ENCODE measurements at regions not wholly inside any gene's neighbourhood (a gene's known extent, or its start where the extent isn't known, plus 50 kb on each side); places are given as distances from the start of the nearest gene placed in this dataset.
"Not testable (repeated sequence)": the region's sequence is repeated elsewhere in the genome, so short reads cannot be mapped to it uniquely, and the experiment has no call there.

- DNase-seq; intact Hi-C loops (cut with DNase I); H3K27ac ChIP-seq; H3K27me3 ChIP-seq; H3K9me3 ChIP-seq (replicated peaks in 1 of 3); H3K36me3 ChIP-seq (replicated peaks in 1 of 2); H3K4me1 ChIP-seq (replicated peaks in 1 of 2): not testable (repeated sequence)
- peak overlapping the region in 1 of 4 donors; percentile 92 for H3K4me3 ChIP-seq
- 18 to 28% (median 24%) methylated on average over 4 to 5 of the region's 5 CpGs for WGBS, 4 donors
Observed at GRCh38 chr7:32729335-32729675, 162.3 kb downstream of the KBTBD2 start.

- TF ChIP-seq POLR2A (IDR thresholded peaks at IDR 0.05) = peak in 1 of 2 donors; percentile 3
- H3K4me3 ChIP-seq = peak overlapping the region; percentile 68 to 93 (median 81)
- peak; percentile 67 to 85 (median 76) for DNase-seq
- H3K9me3 ChIP-seq (replicated peaks in 1 of 3); H3K4me1 ChIP-seq (replicated peaks in 1 of 2); H3K27me3 ChIP-seq; intact Hi-C loops (cut with DNase I); H3K36me3 ChIP-seq (replicated peaks in 1 of 2): not testable (repeated sequence)
- 0 to 1% methylated on average over 73 to 104 of the region's 111 CpGs; no CpG with 5 or more reads in 2 of the 4 donors for WGBS, 4 donors
- peak overlapping the region in 4 of 5 donors; percentile 80 to 97 (median 90) for H3K27ac ChIP-seq
Observed at GRCh38 chr7:32728412-32729334, 162.9 kb downstream of the KBTBD2 start.

- peak overlapping the region in 4 of 5 donors; percentile 80 to 97 (median 90) for H3K27ac ChIP-seq
Observed at GRCh38 chr7:32727483-32728411, 163.8 kb downstream of the KBTBD2 start.

GRCh38 chr7:32722837-32723236 lies 168.7 kb downstream of the KBTBD2 start:
- intact Hi-C loops (cut with DNase I); H3K4me1 ChIP-seq (replicated peaks in 1 of 2); H3K27ac ChIP-seq; H3K4me3 ChIP-seq; H3K27me3 ChIP-seq; DNase-seq; H3K9me3 ChIP-seq (replicated peaks in 1 of 3); H3K36me3 ChIP-seq (replicated peaks in 1 of 2): not testable (repeated sequence)
- WGBS, 4 donors = 93 to 98% (median 94%) methylated on average over 4 of the region's 4 CpGs

More at GRCh38 chr7:32727483-32728411, 163.8 kb downstream of the KBTBD2 start:
- H3K4me1 ChIP-seq (replicated peaks in 1 of 2); H3K9me3 ChIP-seq (replicated peaks in 1 of 3); intact Hi-C loops (cut with DNase I); H3K27me3 ChIP-seq; H3K36me3 ChIP-seq (replicated peaks in 1 of 2): not testable (repeated sequence)
- 2 to 5% (median 3%) methylated on average over 22 to 65 of the region's 66 CpGs for WGBS, 4 donors
- TF ChIP-seq POLR2A (IDR thresholded peaks at IDR 0.05) = peak in 1 of 2 donors; percentile 31
- peak; percentile 30 to 61 (median 43) for DNase-seq
- H3K4me3 ChIP-seq = peak overlapping the region; percentile 68 to 93 (median 81)

GRCh38 chr7:32694182-32694581 lies 197.4 kb downstream of the KBTBD2 start:
- intact Hi-C loops (cut with DNase I) = no loop called here
- no peak overlapping the region for H3K4me3 ChIP-seq
- WGBS, 4 donors = 91 to 100% (median 99%) methylated on average over 1 of the region's 1 CpG
- H3K36me3 ChIP-seq (replicated peaks in 1 of 2) = no peaks in the 10 kb centered on the region
- H3K9me3 ChIP-seq (replicated peaks in 1 of 3) = no peaks in the 10 kb centered on the region
- TF ChIP-seq POLR2A (IDR thresholded peaks at IDR 0.05) = no peak
- no peak for TF ChIP-seq CTCF (IDR thresholded peaks at IDR 0.05)
- no peak overlapping the region for H3K27ac ChIP-seq
- H3K4me1 ChIP-seq (replicated peaks in 1 of 2) = no peaks in the 10 kb centered on the region
- H3K27me3 ChIP-seq = no peaks in the 10 kb centered on the region
- no peak for DNase-seq
